Activated CD8-positive, alpha-beta memory T cell treated with anti-CD3 and anti-CD28 coated beads, Interleukin-2, amount 10 ng/mL, durations not matched to agents 7 days and 5 days (primary cell): ENCODE measurements at regions not wholly inside any gene's neighbourhood (a gene's known extent, or its start where the extent isn't known, plus 50 kb on each side); places are given as distances from the start of the nearest gene placed in this dataset.

Experiments
- ATAC-seq: fragments of 150-1000 bp; cut with Tn5 transposase; one replicate; pipeline ENCODE4 v1.10.0; 2021; ENCODE audit warnings: moderate library complexity
- CTCF ChIA-PET: fragments of 350-600 bp; sonication (Branson Sonifier 250); formaldehyde crosslinking; loops from one replicate; lab custom pipeline; 2021; ENCODE audit warnings: antibody characterized with exemption; lab: Charles Lee
- DNase-seq: peaks from one replicate; pipeline ENCODE4 v3.0.0-alpha.2; 2020
- H3K27ac Mint-ChIP-seq: one replicate; pipeline ENCODE4 v1.8.0; 2021; ENCODE audit warnings: mild to moderate bottlenecking, mixed read lengths
- H3K27me3 Mint-ChIP-seq: one replicate; pipeline ENCODE4 v1.8.0; 2021; ENCODE audit warnings: mixed read lengths
- H3K36me3 Mint-ChIP-seq: one replicate; pipeline ENCODE4 v1.8.0; 2021; ENCODE audit warnings: mild to moderate bottlenecking, mixed read lengths
- H3K4me1 Mint-ChIP-seq: one replicate; pipeline ENCODE4 v1.8.0; 2021; ENCODE audit warnings: mixed read lengths
- H3K4me3 Mint-ChIP-seq: one replicate; pipeline ENCODE4 v1.8.0; 2021; ENCODE audit warnings: mild to moderate bottlenecking, moderate library complexity, mixed read lengths
- H3K9me3 Mint-ChIP-seq: one replicate; pipeline ENCODE4 v1.8.0; 2022; ENCODE audit warnings: low read depth, mixed read lengths

DNA sequence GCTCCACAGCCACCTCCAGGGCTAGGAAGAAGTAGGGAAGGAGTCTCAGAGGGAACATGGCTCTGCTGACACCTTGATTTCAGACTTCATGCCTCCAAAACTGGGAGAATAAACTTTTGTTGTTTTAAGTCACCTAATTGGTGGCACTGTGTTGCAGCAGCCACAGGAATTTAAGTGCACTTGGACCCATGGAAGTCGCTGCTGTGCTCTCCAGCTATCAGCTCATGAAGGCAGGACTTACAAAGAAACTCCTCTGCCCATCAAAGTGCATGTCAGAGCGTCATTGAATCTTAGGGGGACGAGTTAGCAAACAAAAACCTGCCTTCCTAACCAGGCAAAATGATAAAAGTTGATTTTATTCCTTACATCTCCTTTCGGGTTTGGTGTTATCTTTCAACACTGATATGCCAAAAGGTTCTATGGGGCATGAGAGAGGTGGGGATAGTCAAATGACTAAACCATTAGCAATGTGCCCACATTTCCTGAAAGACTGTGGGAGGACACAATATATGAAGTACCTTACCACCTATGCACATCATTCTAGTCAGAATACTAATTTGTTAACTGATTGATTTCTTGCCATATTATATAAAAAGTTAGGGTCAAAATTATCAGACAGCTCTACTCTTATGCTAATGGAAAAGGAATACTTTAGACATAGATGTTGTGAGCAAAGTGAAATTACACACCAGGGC is 235.8 kb upstream of the TNP1 start:
- H3K4me3 Mint-ChIP-seq: no peak overlapping the region
- no peak for ATAC-seq

DNA sequence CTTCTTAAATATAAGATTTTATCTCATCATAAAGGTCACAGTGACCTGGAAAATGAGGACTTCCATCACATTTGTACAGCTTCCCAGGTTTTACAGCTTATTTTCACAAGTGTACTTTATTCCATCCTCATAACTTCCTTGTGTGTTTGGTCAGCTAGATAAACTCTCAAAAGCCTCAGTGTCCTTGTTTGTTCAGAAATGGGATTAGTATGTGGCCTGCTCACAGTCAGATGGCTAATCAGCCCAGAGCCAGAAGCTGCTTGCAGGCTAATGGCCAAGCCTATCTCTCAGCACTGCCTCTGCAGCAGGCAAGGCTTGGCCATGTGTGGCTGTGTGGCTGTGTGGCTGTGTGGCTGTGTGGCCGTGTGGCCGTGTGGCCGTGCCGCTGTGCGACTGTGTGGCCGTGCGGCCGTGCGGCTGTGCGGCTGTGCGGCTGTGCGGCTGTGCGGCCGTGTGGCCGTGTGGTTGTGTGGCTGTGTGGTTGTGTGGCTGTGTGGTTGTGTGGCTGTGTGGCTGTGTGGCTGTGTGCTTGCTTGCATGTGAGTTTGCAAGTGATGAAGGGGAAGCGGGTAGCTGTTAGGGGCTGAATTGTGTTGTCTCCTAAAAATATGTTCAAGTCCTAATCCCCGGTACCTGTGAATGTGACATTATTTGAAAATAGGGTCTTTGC is 233.0 kb upstream of the TNP1 start:
- no peak overlapping the region for H3K27ac Mint-ChIP-seq
- no peaks in the 10 kb centered on the region for H3K36me3 Mint-ChIP-seq
- H3K27me3 Mint-ChIP-seq: peaks cover 3% of the 10 kb centered on the region
- DNase-seq: no peak
- CTCF ChIA-PET: no interaction called here
- no peak overlapping the region for H3K4me3 Mint-ChIP-seq
- no peak for ATAC-seq
- H3K9me3 Mint-ChIP-seq: no peaks in the 10 kb centered on the region
- H3K4me1 Mint-ChIP-seq: peaks cover 15% of the 10 kb centered on the region

More for the DNA sequence above, 235.8 kb upstream of the TNP1 start:
- no peak for DNase-seq
- H3K27ac Mint-ChIP-seq: no peak overlapping the region
- H3K36me3 Mint-ChIP-seq: no peaks in the 10 kb centered on the region
- CTCF ChIA-PET: no interaction called here
- peaks cover 3% of the 10 kb centered on the region for H3K27me3 Mint-ChIP-seq
- H3K9me3 Mint-ChIP-seq: no peaks in the 10 kb centered on the region
- H3K4me1 Mint-ChIP-seq: peaks cover 4% of the 10 kb centered on the region

DNA sequence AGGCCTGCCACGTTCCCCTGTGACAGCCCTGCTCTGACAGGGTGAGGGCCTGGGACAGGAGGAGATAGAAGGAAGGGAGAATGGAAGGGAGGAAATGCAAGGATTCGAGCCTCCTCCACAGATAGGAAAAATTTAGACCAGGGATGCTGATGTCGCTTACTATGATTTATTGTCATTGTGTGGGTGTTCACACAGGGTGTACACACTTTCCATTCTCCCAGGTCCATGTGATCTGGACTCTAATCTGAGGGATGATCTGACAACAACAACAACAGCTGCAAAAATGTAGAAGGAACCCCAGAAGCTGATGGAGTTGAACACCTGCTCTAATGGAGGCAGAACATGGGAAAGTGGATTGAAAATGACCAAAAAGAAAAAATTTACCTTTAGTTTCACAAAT is 231.7 kb upstream of the TNP1 start:
- CTCF ChIA-PET: interaction anchor here (1.6 kb wide), 1 partner anchor 13 kb away, joined by 6 read pairs; no protein-coding TSS in a partner anchor
- H3K9me3 Mint-ChIP-seq: no peaks in the 10 kb centered on the region
- H3K4me3 Mint-ChIP-seq: no peak overlapping the region
- H3K27me3 Mint-ChIP-seq: peaks cover 5% of the 10 kb centered on the region
- DNase-seq (no peak), ATAC-seq (no peak)
- no peak overlapping the region for H3K27ac Mint-ChIP-seq
- H3K36me3 Mint-ChIP-seq: no peaks in the 10 kb centered on the region
- H3K4me1 Mint-ChIP-seq: peaks cover 19% of the 10 kb centered on the region

DNA sequence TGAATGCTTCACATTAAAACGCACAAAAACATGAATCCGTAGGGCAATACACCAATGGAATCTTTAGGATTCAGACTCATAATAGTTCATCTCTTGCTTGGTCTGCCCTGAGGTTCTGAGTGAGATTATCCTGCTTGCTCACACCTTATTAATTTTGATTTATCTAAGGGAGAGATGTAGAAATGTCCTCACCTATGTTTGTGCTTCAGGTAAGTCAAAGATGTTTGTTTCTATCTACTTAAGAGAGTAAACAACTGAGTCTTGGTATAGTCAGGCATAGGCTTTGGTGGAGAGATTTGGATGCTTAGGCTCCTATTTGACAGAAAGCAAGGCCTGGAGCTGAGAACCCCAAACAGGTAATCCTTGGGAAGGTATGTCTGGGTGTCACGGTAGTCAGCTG is 231.0 kb upstream of the TNP1 start:
- DNase-seq (no peak), ATAC-seq (no peak)
- CTCF ChIA-PET: interaction anchor here (1.6 kb wide), 1 partner anchor 14 kb away, joined by 6 read pairs; no protein-coding TSS in a partner anchor
- H3K9me3 Mint-ChIP-seq: no peaks in the 10 kb centered on the region
- H3K27ac Mint-ChIP-seq: no peak overlapping the region
- H3K27me3 Mint-ChIP-seq: peaks cover 5% of the 10 kb centered on the region
- H3K4me3 Mint-ChIP-seq: no peak overlapping the region
- H3K36me3 Mint-ChIP-seq: no peaks in the 10 kb centered on the region
- peaks cover 23% of the 10 kb centered on the region for H3K4me1 Mint-ChIP-seq

DNA sequence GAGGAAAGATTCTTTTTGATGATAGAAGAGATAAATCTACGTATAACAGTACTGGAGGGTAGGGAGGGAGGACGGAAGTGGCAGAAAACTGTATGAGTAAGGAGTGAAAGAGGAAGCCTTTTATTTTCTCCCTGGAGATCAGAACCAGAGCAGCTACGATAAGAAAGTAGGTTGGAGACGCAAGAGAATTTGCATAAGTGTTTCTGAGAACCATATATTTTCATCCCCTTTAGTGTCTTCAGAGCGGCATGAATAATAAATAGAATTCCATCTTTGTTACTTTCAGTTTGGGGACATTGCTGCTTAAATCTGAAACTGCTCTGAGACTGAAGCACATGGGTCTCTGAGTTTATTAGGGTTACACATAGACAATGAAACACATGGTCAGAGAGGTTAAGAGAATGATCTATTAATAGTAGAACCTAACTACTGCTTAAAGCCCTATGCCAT is 230.2 kb upstream of the TNP1 start:
- Mint-ChIP-seq H3K27ac (peak overlapping the region; percentile 32), H3K36me3 (no peaks in the 10 kb centered on the region), H3K4me3 (peak overlapping the region; percentile 36), H3K4me1 (peaks cover 23% of the 10 kb centered on the region), H3K27me3 (peaks cover 6% of the 10 kb centered on the region), H3K9me3 (no peaks in the 10 kb centered on the region)
- ATAC-seq (peak; percentile 60), DNase-seq (no peak)
- CTCF ChIA-PET: interaction anchor here (1.6 kb wide), 1 partner anchor 15 kb away, joined by 6 read pairs; no protein-coding TSS in a partner anchor

DNA sequence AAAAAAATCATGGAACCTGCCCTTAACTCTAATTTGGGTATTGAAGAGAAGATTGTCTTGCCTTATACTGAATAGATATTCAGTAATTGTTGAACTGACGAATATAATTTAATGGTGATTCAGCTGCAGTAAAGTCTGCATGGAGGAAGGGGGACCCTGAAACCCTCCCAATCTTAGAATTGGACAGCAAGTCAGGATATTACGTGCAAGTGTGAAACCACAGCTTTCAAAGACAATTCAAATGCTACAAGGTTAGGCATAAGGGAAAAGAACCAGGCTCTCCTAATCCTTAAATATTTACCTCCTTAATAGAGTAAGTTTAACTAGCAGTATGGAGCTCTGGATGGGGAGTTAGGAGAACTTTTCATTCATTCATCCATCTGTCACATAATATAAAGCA is 226.9 kb upstream of the TNP1 start:
- Mint-ChIP-seq H3K4me3 (no peak overlapping the region), H3K9me3 (no peaks in the 10 kb centered on the region), H3K4me1 (peaks cover 20% of the 10 kb centered on the region), H3K27me3 (peaks cover 15% of the 10 kb centered on the region), H3K36me3 (no peaks in the 10 kb centered on the region), H3K27ac (no peak overlapping the region)
- DNase-seq (no peak), ATAC-seq (peak; percentile 16)
- CTCF ChIA-PET: no interaction called here

DNA sequence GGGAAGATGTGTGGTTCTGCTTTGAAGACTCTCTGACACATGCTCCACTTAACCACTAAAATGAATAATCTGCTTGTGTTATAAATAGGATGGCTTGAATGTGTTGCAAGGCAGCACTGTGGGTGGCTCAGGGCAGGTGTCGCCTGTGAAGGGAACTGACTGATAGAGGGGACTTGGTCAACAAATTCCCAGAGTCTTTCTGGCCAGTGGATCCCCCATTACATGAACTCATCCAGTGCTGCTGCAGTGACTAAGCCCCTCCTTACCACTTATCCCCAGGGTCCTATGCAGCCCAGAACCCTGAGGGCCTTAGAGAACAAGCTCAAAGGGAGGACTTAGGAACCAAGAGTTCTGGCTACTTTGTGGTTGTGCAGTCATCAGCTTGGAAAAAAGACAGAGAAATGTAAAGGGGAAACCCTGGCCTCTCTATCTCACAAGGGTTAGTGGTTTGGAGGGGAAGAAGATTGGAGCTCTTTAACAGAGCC is 226.2 kb upstream of the TNP1 start:
- H3K9me3 Mint-ChIP-seq: no peaks in the 10 kb centered on the region
- peaks cover 15% of the 10 kb centered on the region for H3K27me3 Mint-ChIP-seq
- H3K4me3 Mint-ChIP-seq: no peak overlapping the region
- ATAC-seq (no peak), DNase-seq (no peak)
- H3K36me3 Mint-ChIP-seq: no peaks in the 10 kb centered on the region
- H3K27ac Mint-ChIP-seq: no peak overlapping the region
- H3K4me1 Mint-ChIP-seq: peaks cover 20% of the 10 kb centered on the region
- CTCF ChIA-PET: no interaction called here

DNA sequence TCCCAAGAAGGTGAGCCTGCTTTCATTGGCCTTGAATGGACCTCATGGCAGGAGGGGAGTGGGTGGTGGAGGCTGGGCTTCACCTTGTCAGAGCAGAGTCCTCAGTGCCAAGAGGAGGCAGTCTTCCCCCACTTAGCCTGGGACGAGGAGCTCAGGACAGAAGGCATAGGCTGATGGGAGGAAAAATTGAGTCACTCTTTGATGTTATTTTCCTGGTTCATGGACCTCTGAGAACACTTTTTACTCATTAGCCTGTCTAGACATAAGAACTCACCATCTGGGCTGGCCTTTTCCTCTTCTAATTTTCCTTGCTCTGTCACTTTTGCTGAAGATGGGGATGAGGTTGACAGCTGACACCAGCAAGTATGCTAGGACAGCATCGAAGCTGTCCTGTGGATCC is 225.7 kb upstream of the TNP1 start:
- H3K27me3 Mint-ChIP-seq: peaks cover 15% of the 10 kb centered on the region

DNA sequence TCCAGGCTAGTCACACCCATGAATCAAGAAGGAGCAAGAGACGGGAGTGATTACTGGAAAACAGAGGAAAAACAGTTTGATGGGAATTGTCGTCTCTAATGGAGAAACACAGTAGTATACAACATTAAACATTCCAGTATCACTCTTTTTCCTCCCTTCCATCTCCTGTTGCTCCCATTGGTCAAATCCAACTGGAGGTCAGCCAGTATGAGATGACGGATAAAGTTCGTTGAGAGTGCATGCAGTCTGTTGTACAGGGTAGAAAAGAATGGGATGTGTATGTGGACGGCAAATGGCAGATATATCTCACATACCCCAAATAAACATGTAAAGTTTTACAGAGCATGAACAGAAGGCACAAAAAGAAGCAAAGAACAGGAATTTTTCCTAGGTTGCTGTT is 221.9 kb upstream of the TNP1 start:
- Mint-ChIP-seq H3K4me1 (peaks cover 6% of the 10 kb centered on the region), H3K27ac (no peak overlapping the region), H3K36me3 (no peaks in the 10 kb centered on the region), H3K9me3 (no peaks in the 10 kb centered on the region), H3K4me3 (no peak overlapping the region), H3K27me3 (peaks cover 13% of the 10 kb centered on the region)
- no peak for DNase-seq
- CTCF ChIA-PET: interaction anchor here (0.5 kb wide), 1 partner anchor 413 kb away, joined by 3 read pairs; no protein-coding TSS in a partner anchor
- ATAC-seq: no peak

More for the DNA sequence above, 225.7 kb upstream of the TNP1 start:
- H3K36me3 Mint-ChIP-seq: no peaks in the 10 kb centered on the region
- no peaks in the 10 kb centered on the region for H3K9me3 Mint-ChIP-seq
- CTCF ChIA-PET: interaction anchor here (1.0 kb wide), 1 partner anchor 12 kb away, joined by 3 read pairs; no protein-coding TSS in a partner anchor
- H3K27ac Mint-ChIP-seq: no peak overlapping the region
- ATAC-seq (no peak), DNase-seq (no peak)
- no peak overlapping the region for H3K4me3 Mint-ChIP-seq
- peaks cover 18% of the 10 kb centered on the region for H3K4me1 Mint-ChIP-seq

DNA sequence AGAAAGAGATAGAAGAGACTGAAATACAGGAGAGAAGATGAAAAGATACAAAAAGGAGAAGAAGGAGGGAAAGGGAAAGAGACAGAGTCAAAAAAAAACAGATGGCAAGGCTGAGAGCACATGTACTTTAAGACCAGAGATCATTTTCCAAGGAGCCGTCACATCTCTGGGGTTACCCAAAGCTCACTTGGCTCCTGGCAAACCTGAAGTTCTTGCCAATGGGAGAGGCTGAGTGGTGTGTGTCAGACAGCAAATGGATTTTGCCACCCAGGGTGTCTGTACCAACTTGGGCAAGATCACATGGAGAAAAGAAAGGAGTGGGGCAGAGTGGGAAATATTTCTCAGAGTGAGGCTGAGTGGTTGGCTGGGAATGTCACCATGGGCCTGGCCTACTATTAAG is 219.3 kb upstream of the TNP1 start:
- peaks cover 7% of the 10 kb centered on the region for H3K27me3 Mint-ChIP-seq
- CTCF ChIA-PET: no interaction called here
- ATAC-seq (no peak), DNase-seq (no peak)
- H3K27ac Mint-ChIP-seq: no peak overlapping the region
- no peaks in the 10 kb centered on the region for H3K9me3 Mint-ChIP-seq
- no peaks in the 10 kb centered on the region for H3K36me3 Mint-ChIP-seq
- H3K4me1 Mint-ChIP-seq: no peaks in the 10 kb centered on the region
- no peak overlapping the region for H3K4me3 Mint-ChIP-seq

DNA sequence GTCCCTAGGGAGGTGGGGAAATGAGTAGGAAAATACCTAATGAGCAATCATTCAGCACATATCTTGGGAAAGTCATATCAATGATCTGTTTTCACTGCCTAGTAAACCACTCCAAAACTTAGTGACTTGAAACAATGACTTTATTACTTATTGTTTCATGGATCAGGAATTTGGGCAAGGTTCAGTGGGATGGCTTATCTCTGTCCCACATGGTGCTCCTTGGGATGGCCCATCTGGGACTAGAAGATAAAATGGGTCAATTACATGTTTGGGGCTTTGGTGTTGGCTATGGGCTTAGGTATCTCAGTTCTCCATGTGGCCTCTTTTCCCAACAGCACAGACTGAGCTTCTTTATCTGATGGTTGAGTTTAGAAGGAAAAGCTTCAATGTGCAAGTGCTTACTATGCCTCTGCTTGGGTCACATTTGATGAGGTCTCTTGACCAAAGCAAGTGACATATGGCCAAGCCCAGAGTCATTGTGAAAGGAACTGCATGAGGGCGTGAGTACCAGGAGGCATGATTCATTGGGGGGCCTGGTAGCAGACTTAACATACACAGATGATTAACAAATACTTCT is 218.1 kb upstream of the TNP1 start:
- H3K27ac Mint-ChIP-seq: no peak overlapping the region
- no peaks in the 10 kb centered on the region for H3K36me3 Mint-ChIP-seq
- CTCF ChIA-PET: no interaction called here
- no peak overlapping the region for H3K4me3 Mint-ChIP-seq
- H3K4me1 Mint-ChIP-seq: no peaks in the 10 kb centered on the region
- no peak for ATAC-seq
- no peaks in the 10 kb centered on the region for H3K9me3 Mint-ChIP-seq
- no peaks in the 10 kb centered on the region for H3K27me3 Mint-ChIP-seq
- no peak for DNase-seq

DNA sequence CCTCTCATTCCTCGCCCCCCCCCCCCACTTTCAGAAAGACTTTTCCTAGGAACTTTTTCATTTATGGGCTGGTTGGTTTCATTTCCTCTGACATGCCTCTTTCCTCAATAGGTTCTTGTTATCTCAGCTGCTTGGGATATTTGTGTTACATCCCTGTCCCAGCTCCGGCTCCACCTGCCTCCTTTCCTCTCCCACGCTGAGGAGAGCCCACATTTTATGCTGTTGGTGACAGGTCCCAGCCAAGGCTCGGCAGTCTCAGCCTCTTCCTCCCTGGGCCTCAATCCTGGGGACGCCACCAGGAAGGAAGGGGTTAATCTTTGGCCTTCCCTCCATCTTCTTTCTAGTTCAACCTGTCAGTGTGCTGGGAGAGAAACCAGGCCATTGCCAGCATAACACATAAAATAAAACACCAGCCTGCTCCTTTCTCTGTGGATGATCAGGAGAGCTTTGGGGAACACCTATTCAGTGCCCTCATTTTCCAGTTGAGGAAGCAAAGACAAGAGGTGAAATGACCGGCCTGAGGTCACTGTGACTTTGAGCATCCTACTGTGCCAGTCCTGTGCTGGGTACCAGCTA is 216.9 kb upstream of the TNP1 start:
- H3K36me3 Mint-ChIP-seq: no peaks in the 10 kb centered on the region
- no peak overlapping the region for H3K4me3 Mint-ChIP-seq
- CTCF ChIA-PET: no interaction called here
- ATAC-seq: no peak
- no peak for DNase-seq
- H3K9me3 Mint-ChIP-seq: no peaks in the 10 kb centered on the region
- no peak overlapping the region for H3K27ac Mint-ChIP-seq
- H3K4me1 Mint-ChIP-seq: no peaks in the 10 kb centered on the region
- H3K27me3 Mint-ChIP-seq: no peaks in the 10 kb centered on the region

DNA sequence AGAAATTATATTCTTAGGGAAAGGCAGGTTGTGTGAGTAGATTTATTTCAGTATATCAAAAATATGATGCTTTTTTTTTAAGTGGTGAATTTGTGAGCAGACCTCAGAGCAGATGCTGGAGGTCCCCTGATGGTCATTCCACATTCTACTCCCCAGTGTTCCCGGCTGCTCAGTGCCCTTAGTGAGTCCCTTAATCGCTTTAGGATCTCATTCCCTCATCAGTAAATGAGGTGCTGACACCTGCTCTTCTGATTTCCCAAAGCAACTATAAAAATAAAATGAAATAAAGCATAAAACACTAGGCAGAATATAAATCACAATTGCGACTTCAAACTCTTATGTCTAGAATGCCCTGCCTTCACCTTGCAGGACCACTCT is 216.2 kb upstream of the TNP1 start:
- CTCF ChIA-PET: no interaction called here
- H3K27me3 Mint-ChIP-seq: no peaks in the 10 kb centered on the region
- H3K9me3 Mint-ChIP-seq: no peaks in the 10 kb centered on the region
- no peak overlapping the region for H3K4me3 Mint-ChIP-seq
- ATAC-seq (no peak), DNase-seq (no peak)
- H3K36me3 Mint-ChIP-seq: no peaks in the 10 kb centered on the region
- no peak overlapping the region for H3K27ac Mint-ChIP-seq
- H3K4me1 Mint-ChIP-seq: no peaks in the 10 kb centered on the region
